Stimulated activated CD8-positive, alpha-beta memory T cell treated with anti-CD3 and anti-CD28 coated beads, Interleukin-2, amount 100 ng/mL, for 48 hours (primary cell): ENCODE measurements at regions not wholly inside any gene's neighbourhood (a gene's known extent, or its start where the extent isn't known, plus 50 kb on each side); places are given as distances from the start of the nearest gene placed in this dataset.

Experiments used
- DNase-seq, 2 donors: peaks; one replicate each; pipeline ENCODE4 v3.0.0-alpha.2; 2020; ENCODE audit warnings: low read depth in 2 of 2

GRCh38 chr10:84039957-84040356 lies 99.4 kb upstream of the GHITM start:
- DNase-seq: no peak

GRCh38 chr10:84047258-84048010 lies 91.9 kb upstream of the GHITM start:
- DNase-seq: no peak

- no peak for DNase-seq
Observed at GRCh38 chr10:84049645-84050011, 89.7 kb upstream of the GHITM start.

- no peak for DNase-seq
Observed at GRCh38 chr10:84053626-84054025, 85.7 kb upstream of the GHITM start.

GRCh38 chr10:84054743-84055142 lies 84.6 kb upstream of the GHITM start:
- DNase-seq: no peak

GRCh38 chr10:84059526-84059925 lies 79.8 kb upstream of the GHITM start:
- DNase-seq: no peak

- no peak for DNase-seq
Observed at GRCh38 chr10:84063440-84063839, 75.9 kb upstream of the GHITM start.

GRCh38 chr10:84065804-84066601 lies 73.3 kb upstream of the GHITM start:
- DNase-seq: no peak

GRCh38 chr10:84074521-84074920 lies 64.8 kb upstream of the GHITM start:
- DNase-seq: no peak

GRCh38 chr10:84075226-84076046 lies 63.9 kb upstream of the GHITM start:
- DNase-seq: no peak

- DNase-seq: no peak
Observed at GRCh38 chr10:84076047-84076388, 63.3 kb upstream of the GHITM start.

- DNase-seq: no peak
Observed at GRCh38 chr10:84076540-84077195, 62.6 kb upstream of the GHITM start.

GRCh38 chr10:84077768-84078167 lies 61.5 kb upstream of the GHITM start:
- DNase-seq: no peak

GRCh38 chr10:84078771-84079170 lies 60.5 kb upstream of the GHITM start:
- DNase-seq: no peak

GRCh38 chr10:84084342-84084741 lies 55.0 kb upstream of the GHITM start:
- DNase-seq: no peak

GRCh38 chr10:84087202-84087601 lies 52.1 kb upstream of the GHITM start:
- no peak for DNase-seq

- DNase-seq: no peak
Observed at GRCh38 chr10:84088626-84089025, 50.7 kb upstream of the GHITM start.

- no peak for DNase-seq
Observed at GRCh38 chr10:84089162-84089561, 50.1 kb upstream of the GHITM start.
